Ectodermal cell (in vitro differentiated cells): ENCODE measurements at regions not wholly inside any gene's neighbourhood (a gene's known extent, or its start where the extent isn't known, plus 50 kb on each side); places are given as distances from the start of the nearest gene placed in this dataset.
"Not testable (repeated sequence)": the region's sequence is repeated elsewhere in the genome, so short reads cannot be mapped to it uniquely, and the experiment has no call there.

ENCODE experiments used
- H3K27ac ChIP-seq: 2 replicates; pipeline ENCODE4 v1.7.0; 2013; ENCODE audit warnings: mild to moderate bottlenecking, low read depth, low read length; ENCODE audit not compliant: insufficient read depth, poor library complexity, severe bottlenecking
- H3K27me3 ChIP-seq: 2 replicates; pipeline ENCODE4 v1.7.0; 2013; ENCODE audit warnings: mild to moderate bottlenecking, low read length; ENCODE audit not compliant: insufficient read depth, control insufficient read depth, poor library complexity, severe bottlenecking
- H3K36me3 ChIP-seq: one replicate; pipeline ENCODE4 v1.7.0; 2013; ENCODE audit warnings: low read length; ENCODE audit not compliant: control insufficient read depth, insufficient read depth
- H3K4me1 ChIP-seq: one replicate; pipeline ENCODE4 v1.7.0; 2013; ENCODE audit warnings: low read length; ENCODE audit not compliant: control insufficient read depth, insufficient read depth
- H3K4me3 ChIP-seq: 2 replicates; pipeline ENCODE4 v1.7.0; 2013; ENCODE audit warnings: low read depth, low read length, control low read depth; ENCODE audit not compliant: insufficient read depth
- H3K9me3 ChIP-seq: 2 replicates; pipeline ENCODE4 v1.7.0; 2013; ENCODE audit warnings: mild to moderate bottlenecking, low read length, moderate library complexity; ENCODE audit not compliant: control insufficient read depth
- WGBS, 2 experiments: methylation state at CpG; one replicate each; pipeline ENCODE4 v1.1.7; 2013; ENCODE audit warnings: missing lambda C conversion rate in 2 of 2; 5-methylcytosine and 5-hydroxymethylcytosine counted together

DNA sequence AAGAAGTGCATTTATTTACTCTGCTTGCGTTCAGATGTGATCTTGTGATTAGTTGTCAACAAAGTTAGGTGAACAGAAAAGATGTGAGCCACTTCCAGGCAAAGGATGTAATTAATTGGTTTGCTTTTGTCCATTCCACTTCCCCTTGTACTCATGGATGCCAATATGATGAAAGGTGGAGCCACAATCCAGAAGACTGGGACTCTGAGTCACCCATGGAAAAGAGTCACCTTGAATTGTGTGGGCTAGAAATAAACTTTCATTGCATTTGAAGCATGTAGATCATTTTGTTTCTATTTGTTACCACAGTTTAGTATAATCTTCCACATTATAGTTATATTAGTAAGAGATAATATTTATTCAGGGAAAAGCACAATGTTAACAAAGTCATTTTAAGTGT is 684.2 kb downstream of the LTN1 start:
- no peak overlapping the region for H3K27ac ChIP-seq
- H3K9me3 ChIP-seq: no peaks in the 10 kb centered on the region
- no peaks in the 10 kb centered on the region for H3K27me3 ChIP-seq
- H3K4me1 ChIP-seq: no peaks in the 10 kb centered on the region
- no peaks in the 10 kb centered on the region for H3K36me3 ChIP-seq
- H3K4me3 ChIP-seq: no peak overlapping the region
- WGBS, 2 experiments: 98 to 100% methylated on average over 1 of the region's 1 CpG

DNA sequence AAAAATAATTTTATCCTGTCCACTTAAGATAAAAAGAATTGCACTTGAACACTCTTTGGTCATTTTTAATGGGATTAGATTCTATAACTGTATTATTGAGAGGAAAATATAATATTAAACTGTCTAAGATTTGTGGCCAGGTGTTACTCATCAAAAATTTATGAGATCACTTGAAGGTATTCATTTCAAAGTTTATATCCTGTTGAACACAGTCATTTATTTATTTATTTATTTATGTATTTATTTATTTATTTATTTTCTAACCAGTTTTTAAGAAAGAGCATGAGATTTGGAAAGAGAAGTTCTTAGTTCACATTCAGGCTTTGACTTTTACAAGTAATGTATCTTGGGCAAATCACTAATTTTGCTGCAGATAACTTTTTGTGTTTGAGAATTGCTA is 692.7 kb downstream of the LTN1 start:
- no peaks in the 10 kb centered on the region for H3K4me1 ChIP-seq
- H3K9me3 ChIP-seq: no peaks in the 10 kb centered on the region
- no peak overlapping the region for H3K4me3 ChIP-seq
- H3K27me3 ChIP-seq: no peaks in the 10 kb centered on the region
- H3K27ac ChIP-seq: no peak overlapping the region
- H3K36me3 ChIP-seq: no peaks in the 10 kb centered on the region

DNA sequence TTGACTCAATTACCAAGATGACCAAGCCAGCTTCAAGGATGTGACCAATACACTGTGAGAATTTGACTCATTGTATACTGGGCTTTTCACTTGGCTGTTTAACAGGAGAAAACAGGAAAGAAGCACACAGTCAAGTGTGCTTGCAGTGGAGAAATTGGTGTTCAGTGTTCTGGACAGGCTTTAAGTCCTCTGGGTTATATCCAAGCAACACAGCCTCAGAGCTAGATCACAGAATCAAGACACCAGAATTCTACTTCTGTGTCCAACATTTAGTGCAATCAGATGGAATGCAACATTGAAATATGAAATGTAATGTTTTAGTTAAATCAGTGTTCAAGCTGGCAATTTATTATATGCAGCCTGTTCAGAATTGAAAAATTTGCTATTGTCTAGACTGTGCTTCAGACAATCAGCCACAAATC is 694.4 kb downstream of the LTN1 start:
- Histone ChIP-seq H3K27ac (no peak overlapping the region), H3K4me1 (no peaks in the 10 kb centered on the region), H3K4me3 (no peak overlapping the region), H3K9me3 (no peaks in the 10 kb centered on the region), H3K36me3 (no peaks in the 10 kb centered on the region), H3K27me3 (no peaks in the 10 kb centered on the region)

DNA sequence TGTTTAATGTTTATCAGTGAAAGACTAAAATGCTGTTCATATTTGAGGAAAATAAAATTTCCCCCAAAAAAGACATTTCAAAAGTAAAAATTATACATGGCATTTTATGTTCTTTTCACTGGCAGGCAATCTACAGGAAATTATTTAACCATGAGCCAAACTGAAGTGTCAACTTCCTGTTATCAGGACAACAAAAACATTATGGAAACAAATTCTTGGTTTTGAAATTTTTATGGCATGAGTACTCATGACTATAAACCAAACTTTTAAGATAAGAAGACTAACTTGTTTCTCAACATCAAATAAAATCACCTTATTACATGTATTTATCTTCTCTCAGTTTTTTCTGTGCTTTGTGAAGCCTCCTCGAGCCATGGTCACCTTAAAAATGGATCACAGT is 698.6 kb downstream of the LTN1 start:
- no peaks in the 10 kb centered on the region for H3K9me3 ChIP-seq
- H3K36me3 ChIP-seq: no peaks in the 10 kb centered on the region
- WGBS, 2 experiments: no CpG with 5 or more reads among the region's 1 CpG
- no peaks in the 10 kb centered on the region for H3K4me1 ChIP-seq
- no peak overlapping the region for H3K27ac ChIP-seq
- H3K27me3 ChIP-seq: no peaks in the 10 kb centered on the region
- H3K4me3 ChIP-seq: no peak overlapping the region

DNA sequence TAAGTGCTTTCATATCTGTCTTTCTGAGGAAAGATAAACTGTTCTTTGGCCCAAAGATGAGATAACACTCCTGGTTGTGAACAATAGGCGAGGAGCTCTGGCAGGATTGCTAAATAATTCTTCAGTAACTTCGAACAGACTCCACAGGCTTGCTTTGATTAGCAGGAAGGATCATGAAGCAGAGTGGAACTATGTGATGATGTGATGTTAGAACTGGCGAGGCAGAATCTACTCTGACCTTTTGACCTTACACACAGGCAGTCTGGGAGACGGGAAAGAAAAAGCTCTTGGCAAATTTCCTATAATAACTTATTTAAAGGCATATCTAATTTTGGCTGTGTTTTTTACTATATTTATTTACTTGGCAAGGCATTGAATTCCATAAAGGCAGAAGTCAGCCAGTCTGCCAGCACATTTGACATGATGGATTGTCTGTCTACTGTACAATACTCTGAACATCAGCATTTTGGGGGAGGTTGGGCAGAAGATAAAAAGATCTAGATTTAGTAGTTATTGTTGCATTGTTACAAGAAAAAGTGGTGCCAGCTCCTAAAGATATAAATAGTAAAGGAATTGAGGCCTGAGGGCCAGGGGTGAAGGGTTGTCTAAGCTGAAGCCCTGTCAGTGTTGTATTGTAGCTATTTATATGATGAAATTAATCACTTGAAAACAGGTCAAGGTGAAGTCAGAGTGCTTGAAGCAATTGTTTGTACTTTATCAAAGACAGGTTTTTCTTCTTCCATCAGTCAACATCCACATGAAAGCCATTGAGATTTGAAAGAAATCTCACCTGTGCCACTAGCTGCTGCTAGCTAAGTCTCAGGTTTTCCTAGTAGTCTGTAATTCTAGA is 708.8 kb downstream of the LTN1 start:
- WGBS, 2 experiments: 86 to 89% methylated on average over 2 to 3 of the region's 4 CpGs
- Histone ChIP-seq H3K36me3 (no peaks in the 10 kb centered on the region), H3K9me3 (no peaks in the 10 kb centered on the region), H3K27ac (no peak overlapping the region), H3K27me3 (no peaks in the 10 kb centered on the region), H3K4me3 (no peak overlapping the region), H3K4me1 (no peaks in the 10 kb centered on the region)

DNA sequence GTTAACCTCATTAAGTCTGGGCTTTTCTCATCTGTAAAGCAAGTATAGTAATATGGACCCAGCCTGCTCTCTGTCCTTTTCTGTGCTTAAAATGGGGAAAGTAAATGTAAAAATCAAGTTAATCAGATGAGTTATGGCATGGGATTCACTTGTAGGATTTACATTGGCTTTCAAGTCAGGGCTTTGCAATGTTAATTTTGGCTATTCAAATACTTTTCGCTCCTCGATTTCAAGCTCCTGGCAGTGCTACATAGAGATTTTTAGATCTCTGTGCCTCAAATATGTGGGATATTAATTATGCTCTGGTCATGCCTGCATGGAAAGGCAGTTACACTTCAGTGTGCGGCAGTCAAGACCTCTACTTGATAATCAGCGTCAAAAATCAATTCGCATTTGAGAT is 709.8 kb downstream of the LTN1 start:
- 91 to 95% methylated on average over 3 to 5 of the region's 5 CpGs for WGBS, 2 experiments
- no peaks in the 10 kb centered on the region for H3K36me3 ChIP-seq
- H3K27me3 ChIP-seq: no peaks in the 10 kb centered on the region
- no peak overlapping the region for H3K27ac ChIP-seq
- no peaks in the 10 kb centered on the region for H3K4me1 ChIP-seq
- H3K9me3 ChIP-seq: no peaks in the 10 kb centered on the region
- no peak overlapping the region for H3K4me3 ChIP-seq

DNA sequence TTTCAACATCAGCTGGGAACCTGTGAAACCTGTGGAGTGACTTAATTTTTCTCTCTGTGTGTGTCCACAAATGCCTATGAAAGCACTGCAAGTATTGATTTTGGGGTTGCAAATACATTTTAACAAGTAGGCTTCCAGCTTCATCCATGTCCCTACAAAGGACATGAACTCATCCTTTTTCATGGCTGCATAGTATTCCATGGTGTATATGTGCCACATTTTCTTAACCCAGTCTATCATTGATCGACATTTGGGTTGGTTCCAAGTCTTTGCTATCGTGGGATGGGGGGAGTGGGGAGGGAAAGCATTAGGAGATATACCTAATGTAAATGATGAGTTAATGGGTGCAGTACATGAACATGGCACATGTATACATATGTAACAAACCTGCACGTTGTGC is 711.3 kb downstream of the LTN1 start:
- H3K4me1 ChIP-seq, H3K9me3 ChIP-seq, H3K36me3 ChIP-seq, H3K27ac ChIP-seq, H3K27me3 ChIP-seq, H3K4me3 ChIP-seq: not testable (repeated sequence)
- 92 to 97% methylated on average over 2 to 3 of the region's 3 CpGs for WGBS, 2 experiments

DNA sequence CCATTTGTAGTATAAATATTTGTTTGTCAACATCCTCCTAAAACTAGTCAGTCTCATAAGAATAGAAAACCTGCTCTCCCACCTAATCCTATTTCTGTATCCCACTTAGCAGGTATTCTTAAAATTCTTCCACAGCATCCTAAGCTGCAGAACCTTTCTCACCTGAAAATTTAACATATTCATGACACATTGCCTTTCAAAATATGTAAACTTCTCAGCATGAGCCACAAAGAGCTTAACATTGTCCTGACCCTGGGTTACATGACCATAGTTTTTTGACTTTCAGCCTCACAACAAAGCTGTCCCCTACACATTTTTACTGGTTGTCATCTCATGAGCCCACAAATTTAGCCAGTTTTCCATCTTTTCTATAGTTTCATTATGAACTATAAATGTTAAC is 712.1 kb downstream of the LTN1 start:
- Histone ChIP-seq H3K4me3 (no peak overlapping the region), H3K27ac (no peak overlapping the region), H3K9me3 (peaks cover 2% of the 10 kb centered on the region), H3K36me3 (no peaks in the 10 kb centered on the region), H3K27me3 (no peaks in the 10 kb centered on the region), H3K4me1 (no peaks in the 10 kb centered on the region)

DNA sequence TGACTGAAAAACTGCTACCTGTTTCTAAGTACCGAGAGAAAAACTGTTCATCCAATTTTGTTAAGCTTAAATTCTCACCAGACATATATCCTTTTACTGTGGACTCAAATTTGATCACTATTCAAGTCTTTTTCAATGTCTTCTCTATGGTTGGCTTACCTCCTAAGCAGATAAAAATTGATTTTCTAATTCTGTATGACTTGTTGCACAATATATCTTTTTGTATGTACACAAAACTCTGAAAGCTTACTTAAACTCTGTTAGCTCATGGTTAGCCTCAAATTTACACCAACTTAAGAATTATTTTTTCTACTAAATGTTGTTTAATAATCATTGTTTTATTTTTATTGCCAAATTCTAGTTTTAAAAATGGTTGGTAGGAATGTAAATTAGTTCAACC is 715.4 kb downstream of the LTN1 start:
- Histone ChIP-seq H3K36me3 (no peaks in the 10 kb centered on the region), H3K27ac (no peak overlapping the region), H3K27me3 (no peaks in the 10 kb centered on the region), H3K9me3 (peaks cover 2% of the 10 kb centered on the region), H3K4me1 (no peaks in the 10 kb centered on the region), H3K4me3 (no peak overlapping the region)
- WGBS, 2 experiments: 98 to 100% methylated on average over 1 of the region's 1 CpG

DNA sequence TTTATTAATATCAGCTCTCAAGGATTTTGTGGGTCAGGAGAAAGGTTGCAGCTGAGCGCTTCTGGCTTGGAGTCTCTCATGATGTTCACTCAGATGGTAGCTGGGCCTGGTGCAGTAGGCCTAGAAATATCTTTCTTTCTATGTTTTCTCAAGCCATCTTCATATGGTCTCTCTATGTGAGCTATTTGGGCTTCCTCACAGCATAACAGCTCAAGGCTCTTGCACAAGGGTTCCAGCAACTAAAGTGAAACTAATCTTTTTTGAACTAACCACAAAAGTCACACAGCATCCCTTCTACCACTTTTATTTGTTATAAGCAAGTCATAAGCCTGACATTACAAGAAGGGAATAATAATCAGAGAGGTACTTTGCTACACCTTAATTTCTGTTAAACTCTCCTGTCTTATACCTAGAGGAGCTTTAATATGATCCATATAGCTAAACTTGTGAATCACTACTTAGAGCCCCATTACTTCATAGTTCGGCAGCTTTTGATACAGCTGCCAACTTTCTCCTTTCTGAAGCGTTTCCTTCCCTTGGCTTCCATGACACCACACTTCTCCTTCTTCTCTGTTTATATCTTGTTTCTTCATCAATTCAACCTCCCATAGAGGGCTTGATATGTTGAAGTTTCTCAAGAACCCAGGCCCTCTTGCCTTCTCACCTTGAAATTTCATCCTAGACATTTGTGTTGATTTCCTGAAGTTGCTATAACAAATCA is 720.2 kb downstream of the LTN1 start:
- Histone ChIP-seq H3K27me3 (no peaks in the 10 kb centered on the region), H3K4me3 (no peak overlapping the region), H3K4me1 (no peaks in the 10 kb centered on the region), H3K27ac (no peak overlapping the region), H3K36me3 (no peaks in the 10 kb centered on the region), H3K9me3 (peaks cover 2% of the 10 kb centered on the region)
- 90 to 97% methylated on average over 3 of the region's 3 CpGs for WGBS, 2 experiments
